IPS-20b (cell line): ENCODE measurements at regions not wholly inside any gene's neighbourhood (a gene's known extent, or its start where the extent isn't known, plus 50 kb on each side); places are given as distances from the start of the nearest gene placed in this dataset.
"Not testable (repeated sequence)": the region's sequence is repeated elsewhere in the genome, so short reads cannot be mapped to it uniquely, and the experiment has no call there.

Experiments used
- H3K27ac ChIP-seq: one replicate; pipeline ENCODE4 v1.5.1; 2013; ENCODE audit warnings: low read length
- H3K27me3 ChIP-seq: 2 replicates; pipeline ENCODE4 v1.6.1; 2013; ENCODE audit warnings: mild to moderate bottlenecking, low read length, inconsistent platforms; ENCODE audit not compliant: insufficient read depth
- H3K36me3 ChIP-seq: 2 replicates; pipeline ENCODE4 v1.6.1; 2013; ENCODE audit warnings: low read depth, mild to moderate bottlenecking, inconsistent platforms, low read length, moderate library complexity; ENCODE audit not compliant: insufficient read depth
- H3K4me1 ChIP-seq: 2 replicates; pipeline ENCODE4 v1.6.1; 2013; ENCODE audit warnings: mild to moderate bottlenecking, control low read depth, inconsistent platforms, low read length, moderate library complexity; ENCODE audit not compliant: insufficient read depth
- H3K4me3 ChIP-seq: 2 replicates; pipeline ENCODE4 v1.5.1; 2013; ENCODE audit warnings: mild to moderate bottlenecking, low read length, inconsistent platforms
- H3K9ac ChIP-seq: 2 replicates; pipeline ENCODE4 v1.6.1; 2013; ENCODE audit warnings: low read depth, mild to moderate bottlenecking, inconsistent platforms, low read length, moderate library complexity
- H3K9me3 ChIP-seq: 2 replicates; pipeline ENCODE4 v1.6.1; 2013; ENCODE audit warnings: mild to moderate bottlenecking, low read depth, low read length, inconsistent platforms; ENCODE audit not compliant: insufficient read depth

DNA sequence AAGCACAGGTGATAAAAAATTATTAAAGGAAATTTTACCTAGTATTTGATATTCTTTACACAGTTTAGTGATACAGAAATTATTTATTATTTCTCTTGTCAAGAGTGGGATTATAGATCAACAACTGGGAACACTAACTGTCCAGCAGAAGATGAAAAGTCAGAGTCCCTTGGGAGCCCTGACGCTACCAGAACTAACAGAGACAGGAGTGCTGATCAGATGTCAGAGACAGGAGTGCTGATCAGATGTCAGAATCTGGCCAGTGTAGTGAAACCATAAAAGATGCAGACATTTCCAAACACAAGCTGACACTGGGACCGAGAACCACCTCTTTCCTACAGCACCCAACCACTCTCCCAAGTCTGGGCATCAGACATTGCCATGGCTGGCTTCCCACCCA is 828.2 kb downstream of the TNS3 start:
- Histone ChIP-seq H3K4me1 (no peaks in the 10 kb centered on the region), H3K9me3 (no peaks in the 10 kb centered on the region), H3K4me3 (no peak overlapping the region), H3K36me3 (no peaks in the 10 kb centered on the region), H3K9ac (no peak overlapping the region), H3K27me3 (no peaks in the 10 kb centered on the region), H3K27ac (no peak overlapping the region)

DNA sequence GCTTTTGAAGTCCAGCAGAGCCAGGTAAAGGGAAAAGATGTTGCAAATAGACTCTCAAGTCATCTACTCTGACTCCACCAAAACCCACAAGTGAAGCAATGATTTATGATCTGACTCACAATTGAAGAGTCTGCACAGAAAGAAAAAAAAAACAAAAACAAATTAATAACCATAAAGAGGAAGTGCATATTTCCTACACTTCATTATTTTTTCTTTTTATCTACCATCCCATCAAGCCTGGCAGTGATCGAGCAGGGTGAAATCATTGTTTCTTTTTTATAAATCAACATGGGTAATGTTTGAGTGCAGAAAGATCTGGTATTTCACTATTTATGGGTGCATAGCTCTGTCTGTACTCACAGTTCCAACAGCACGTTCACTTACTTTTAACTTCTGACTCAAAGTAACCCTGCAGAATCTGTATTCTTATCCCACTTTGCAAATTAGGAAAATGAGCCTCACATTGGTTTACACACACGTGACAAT is 829.0 kb downstream of the TNS3 start:
- H3K9me3 ChIP-seq: no peaks in the 10 kb centered on the region
- no peak overlapping the region for H3K4me3 ChIP-seq
- H3K9ac ChIP-seq: no peak overlapping the region
- no peaks in the 10 kb centered on the region for H3K27me3 ChIP-seq
- no peak overlapping the region for H3K27ac ChIP-seq
- no peaks in the 10 kb centered on the region; the same call in 1 of the 2 replicates for H3K4me1 ChIP-seq
- no peaks in the 10 kb centered on the region for H3K36me3 ChIP-seq

- not testable (repeated sequence) for H3K9ac ChIP-seq, H3K27ac ChIP-seq, H3K9me3 ChIP-seq, H3K4me1 ChIP-seq, H3K36me3 ChIP-seq, H3K27me3 ChIP-seq, H3K4me3 ChIP-seq
These were observed 829.8 kb downstream of the TNS3 start for GRCh38 chr7:46751927-46752723.

GRCh38 chr7:46751471-46751870 is 830.4 kb upstream of the IGFBP3 start:
- Histone ChIP-seq H3K4me1 (no peaks in the 10 kb centered on the region; the same call in 1 of the 2 replicates), H3K4me3 (no peak overlapping the region), H3K36me3 (no peaks in the 10 kb centered on the region), H3K9ac (no peak overlapping the region), H3K9me3 (no peaks in the 10 kb centered on the region), H3K27ac (no peak overlapping the region), H3K27me3 (no peaks in the 10 kb centered on the region)

- no peak overlapping the region for H3K27ac ChIP-seq
- H3K36me3 ChIP-seq: no peaks in the 10 kb centered on the region
- no peak overlapping the region for H3K4me3 ChIP-seq
- no peak overlapping the region for H3K9ac ChIP-seq
- no peaks in the 10 kb centered on the region for H3K9me3 ChIP-seq
- H3K27me3 ChIP-seq: no peaks in the 10 kb centered on the region
- H3K4me1 ChIP-seq: no peaks in the 10 kb centered on the region; the same call in 1 of the 2 replicates
These were observed 829.3 kb upstream of the IGFBP3 start for GRCh38 chr7:46750321-46750865.

- Histone ChIP-seq H3K9ac (no peak overlapping the region), H3K27ac (no peak overlapping the region), H3K9me3 (no peaks in the 10 kb centered on the region), H3K27me3 (no peaks in the 10 kb centered on the region), H3K4me1 (no peaks in the 10 kb centered on the region; the same call in 1 of the 2 replicates), H3K36me3 (no peaks in the 10 kb centered on the region), H3K4me3 (no peak overlapping the region)
These were observed 827.0 kb upstream of the IGFBP3 start for GRCh38 chr7:46747869-46748576.

DNA sequence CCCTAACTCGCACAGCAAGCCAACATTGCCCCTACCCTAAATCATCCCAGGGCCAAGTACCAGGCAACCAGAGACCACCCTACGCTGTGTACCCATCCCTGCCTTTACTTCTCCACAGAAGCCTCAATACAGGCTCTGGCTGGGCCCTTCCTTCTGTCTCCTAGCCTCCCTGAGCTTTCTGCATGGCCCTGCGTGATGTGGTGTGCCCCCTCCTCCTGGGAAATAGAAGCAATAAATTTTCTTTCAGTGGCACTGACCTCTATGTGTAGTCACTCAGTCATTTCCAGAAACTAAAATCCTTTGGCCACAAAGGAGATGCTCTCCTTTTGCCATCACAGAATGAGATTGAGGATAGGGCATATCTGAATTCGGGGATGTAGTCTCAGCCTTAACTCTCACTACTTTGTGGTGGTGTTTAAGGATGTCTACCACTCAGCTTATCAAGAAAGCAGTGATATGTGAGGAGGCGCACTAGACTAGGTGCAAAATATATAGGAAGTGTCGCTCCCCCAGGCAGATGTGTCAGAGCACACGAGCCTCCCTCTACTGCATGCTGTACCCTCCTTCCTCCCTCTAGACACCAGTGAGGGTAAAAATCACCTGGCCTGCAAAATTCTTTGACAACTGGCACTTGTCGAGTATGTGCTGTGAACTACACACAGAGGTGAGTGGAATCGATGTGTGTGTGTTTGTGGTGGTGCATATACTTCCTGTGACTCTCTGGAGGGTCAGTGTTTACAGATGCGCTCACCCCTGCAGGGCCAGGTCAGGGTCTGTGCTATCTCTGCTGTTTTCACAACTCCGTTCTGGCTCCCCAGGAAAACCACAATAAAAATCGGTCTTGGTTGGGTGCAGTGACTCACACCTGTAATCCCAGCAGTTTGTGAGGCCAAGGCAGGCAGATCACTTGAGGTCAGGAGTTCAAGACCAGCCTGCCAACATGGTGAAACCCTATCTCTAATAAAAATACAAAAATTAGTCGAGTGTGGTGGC is 825.9 kb upstream of the IGFBP3 start:
- H3K27me3 ChIP-seq: no peaks in the 10 kb centered on the region
- H3K36me3 ChIP-seq: no peaks in the 10 kb centered on the region
- no peaks in the 10 kb centered on the region for H3K9me3 ChIP-seq
- no peak overlapping the region for H3K4me3 ChIP-seq
- H3K4me1 ChIP-seq: no peaks in the 10 kb centered on the region; the same call in 1 of the 2 replicates
- no peak overlapping the region for H3K27ac ChIP-seq
- no peak overlapping the region for H3K9ac ChIP-seq

- no peaks in the 10 kb centered on the region; the same call in 1 of the 2 replicates for H3K4me1 ChIP-seq
- no peaks in the 10 kb centered on the region for H3K27me3 ChIP-seq
- H3K27ac ChIP-seq: no peak overlapping the region
- H3K9me3 ChIP-seq: no peaks in the 10 kb centered on the region
- no peak overlapping the region for H3K9ac ChIP-seq
- H3K36me3 ChIP-seq: no peaks in the 10 kb centered on the region
- no peak overlapping the region for H3K4me3 ChIP-seq
These were observed 824.6 kb upstream of the IGFBP3 start for GRCh38 chr7:46745707-46746090.

- no peaks in the 10 kb centered on the region for H3K27me3 ChIP-seq
- H3K36me3 ChIP-seq: no peaks in the 10 kb centered on the region
- H3K4me1 ChIP-seq: no peaks in the 10 kb centered on the region; the same call in 1 of the 2 replicates
- no peak overlapping the region for H3K4me3 ChIP-seq
- no peak overlapping the region for H3K9ac ChIP-seq
- H3K27ac ChIP-seq: no peak overlapping the region
- H3K9me3 ChIP-seq: no peaks in the 10 kb centered on the region
These were observed 824.1 kb upstream of the IGFBP3 start for GRCh38 chr7:46744957-46745706.

- Histone ChIP-seq H3K9ac (no peak overlapping the region), H3K9me3 (no peaks in the 10 kb centered on the region), H3K4me3 (no peak overlapping the region), H3K36me3 (no peaks in the 10 kb centered on the region), H3K27ac (no peak overlapping the region), H3K27me3 (no peaks in the 10 kb centered on the region), H3K4me1 (no peaks in the 10 kb centered on the region)
These were observed 821.5 kb upstream of the IGFBP3 start for GRCh38 chr7:46742601-46743000.
